Neural crest cell (in vitro differentiated cells): ENCODE measurements at regions not wholly inside any gene's neighbourhood (a gene's known extent, or its start where the extent isn't known, plus 50 kb on each side); places are given as distances from the start of the nearest gene placed in this dataset.

Source experiments
- DNase-seq: peaks from one replicate; pipeline ENCODE4 v3.0.0; 2021; ENCODE audit warnings: low read depth, mixed read lengths, low spot score
- H3K27ac Mint-ChIP-seq: one replicate; pipeline ENCODE4 v1.8.0; 2021; ENCODE audit warnings: mild to moderate bottlenecking, mixed read lengths; ENCODE audit not compliant: unreplicated experiment
- H3K27me3 Mint-ChIP-seq: 2 replicates; pipeline ENCODE4 v1.8.0; 2021; ENCODE audit warnings: low read depth, mild to moderate bottlenecking, mixed read lengths
- H3K36me3 Mint-ChIP-seq: 2 replicates; pipeline ENCODE4 v1.8.0; 2021; ENCODE audit warnings: low read depth, mild to moderate bottlenecking, mixed read lengths
- H3K4me1 Mint-ChIP-seq: 2 replicates; pipeline ENCODE4 v1.8.0; 2021; ENCODE audit warnings: mixed read lengths
- H3K4me3 Mint-ChIP-seq: one replicate; pipeline ENCODE4 v1.8.0; 2021; ENCODE audit warnings: mild to moderate bottlenecking, mixed read lengths
- H3K9me3 Mint-ChIP-seq: 2 replicates; pipeline ENCODE4 v1.8.0; 2021; ENCODE audit warnings: mixed read lengths
- TF ChIP-seq, protein P1 (sequence below): fragments of 200-600 bp; sonication (generic); conservative IDR thresholded peaks from 2 replicates; pipeline ENCODE4 v1.5.0; 2021; ENCODE audit warnings: antibody characterized with exemption, mild to moderate bottlenecking

DNA sequence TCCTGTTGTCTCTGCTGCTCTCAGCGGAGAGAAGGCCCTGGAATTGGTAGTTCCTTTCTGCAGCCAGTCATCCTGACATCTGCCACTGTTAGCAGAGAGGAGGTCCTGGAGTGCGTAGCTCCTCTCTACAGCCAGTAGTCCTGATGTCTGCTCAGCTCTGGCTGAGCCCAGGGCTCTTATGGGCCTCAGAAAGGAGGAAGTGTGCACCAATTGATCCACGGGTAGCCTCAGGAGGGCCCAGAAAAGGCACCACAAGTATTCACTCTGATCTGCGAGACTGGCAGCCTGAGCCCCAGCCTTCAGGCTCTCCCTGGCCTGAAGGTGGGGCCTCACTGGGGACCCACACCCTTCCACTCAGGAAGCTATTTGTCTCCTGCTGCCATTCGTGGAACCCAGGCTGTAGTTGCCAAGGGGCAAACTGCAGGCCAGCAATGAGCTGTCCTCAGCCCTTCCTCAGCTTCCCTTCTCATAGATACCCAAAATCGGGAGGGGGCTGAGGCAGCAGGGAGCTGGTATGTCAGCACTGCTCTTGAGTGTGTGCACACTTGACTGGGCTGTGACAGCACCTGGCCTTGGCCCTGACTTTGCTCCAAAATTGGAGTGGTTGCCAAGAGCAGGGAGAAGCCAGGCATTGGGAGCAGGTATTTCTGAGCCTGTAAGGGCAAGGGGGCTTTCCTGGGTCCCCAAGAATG is 1049.5 kb upstream of the ACO1 start:
- Mint-ChIP-seq H3K27me3 (no peaks in the 10 kb centered on the region), H3K9me3 (no peaks in the 10 kb centered on the region), H3K27ac (no peak overlapping the region), H3K36me3 (no peaks in the 10 kb centered on the region), H3K4me1 (no peaks in the 10 kb centered on the region), H3K4me3 (no peak overlapping the region)
- DNase-seq: no peak
- TF ChIP-seq, protein P1, sequence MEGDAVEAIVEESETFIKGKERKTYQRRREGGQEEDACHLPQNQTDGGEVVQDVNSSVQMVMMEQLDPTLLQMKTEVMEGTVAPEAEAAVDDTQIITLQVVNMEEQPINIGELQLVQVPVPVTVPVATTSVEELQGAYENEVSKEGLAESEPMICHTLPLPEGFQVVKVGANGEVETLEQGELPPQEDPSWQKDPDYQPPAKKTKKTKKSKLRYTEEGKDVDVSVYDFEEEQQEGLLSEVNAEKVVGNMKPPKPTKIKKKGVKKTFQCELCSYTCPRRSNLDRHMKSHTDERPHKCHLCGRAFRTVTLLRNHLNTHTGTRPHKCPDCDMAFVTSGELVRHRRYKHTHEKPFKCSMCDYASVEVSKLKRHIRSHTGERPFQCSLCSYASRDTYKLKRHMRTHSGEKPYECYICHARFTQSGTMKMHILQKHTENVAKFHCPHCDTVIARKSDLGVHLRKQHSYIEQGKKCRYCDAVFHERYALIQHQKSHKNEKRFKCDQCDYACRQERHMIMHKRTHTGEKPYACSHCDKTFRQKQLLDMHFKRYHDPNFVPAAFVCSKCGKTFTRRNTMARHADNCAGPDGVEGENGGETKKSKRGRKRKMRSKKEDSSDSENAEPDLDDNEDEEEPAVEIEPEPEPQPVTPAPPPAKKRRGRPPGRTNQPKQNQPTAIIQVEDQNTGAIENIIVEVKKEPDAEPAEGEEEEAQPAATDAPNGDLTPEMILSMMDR: no peak

DNA sequence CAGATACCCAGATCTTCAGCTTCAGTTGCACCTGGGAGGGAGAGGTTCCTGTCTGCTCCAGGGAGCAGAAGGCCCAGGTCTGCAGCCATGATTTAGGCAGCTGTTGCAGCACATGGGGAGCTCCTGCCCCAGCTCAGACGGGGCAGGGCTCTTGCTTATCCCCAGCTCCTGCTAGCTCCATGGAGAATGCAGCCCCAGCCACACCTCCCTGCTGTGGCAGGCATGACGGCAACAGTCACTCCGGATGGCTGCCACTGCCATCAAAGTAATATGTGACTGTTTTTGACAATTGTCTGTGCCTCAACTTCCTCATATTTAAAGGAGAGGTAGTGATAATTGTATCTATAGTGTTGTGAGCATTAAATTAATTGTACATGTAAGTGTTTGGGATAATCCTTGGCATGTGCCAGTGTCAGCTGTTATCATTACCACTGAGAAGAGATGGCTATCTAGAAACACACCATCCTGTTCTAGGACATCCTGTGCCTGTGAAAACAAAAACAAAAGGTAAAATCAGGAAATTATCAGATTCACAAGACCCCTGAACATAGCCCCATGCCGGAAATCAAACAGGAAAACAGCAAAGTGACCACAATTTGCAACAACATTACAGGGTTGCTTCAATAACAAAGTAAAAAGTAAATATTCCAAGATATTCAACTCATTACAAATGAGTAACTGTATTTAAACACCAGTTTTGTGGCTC is 1048.8 kb upstream of the ACO1 start:
- H3K4me3 Mint-ChIP-seq: no peak overlapping the region
- no peaks in the 10 kb centered on the region for H3K9me3 Mint-ChIP-seq
- no peaks in the 10 kb centered on the region for H3K4me1 Mint-ChIP-seq
- no peaks in the 10 kb centered on the region for H3K27me3 Mint-ChIP-seq
- no peak overlapping the region for H3K27ac Mint-ChIP-seq
- TF ChIP-seq, protein P1: no peak
- no peaks in the 10 kb centered on the region for H3K36me3 Mint-ChIP-seq
- no peak for DNase-seq

- Mint-ChIP-seq H3K36me3 (no peaks in the 10 kb centered on the region), H3K4me3 (no peak overlapping the region), H3K27me3 (no peaks in the 10 kb centered on the region), H3K9me3 (no peaks in the 10 kb centered on the region), H3K27ac (no peak overlapping the region), H3K4me1 (no peaks in the 10 kb centered on the region)
- TF ChIP-seq, protein P1: no peak
- no peak for DNase-seq
Measured at GRCh38 chr9:31336386-31336785, 1048.1 kb upstream of the ACO1 start.

- no peaks in the 10 kb centered on the region for H3K4me1 Mint-ChIP-seq
- H3K4me3 Mint-ChIP-seq: no peak overlapping the region
- no peak for DNase-seq
- TF ChIP-seq, protein P1: no peak
- H3K9me3 Mint-ChIP-seq: no peaks in the 10 kb centered on the region
- no peak overlapping the region for H3K27ac Mint-ChIP-seq
- no peaks in the 10 kb centered on the region for H3K36me3 Mint-ChIP-seq
- no peaks in the 10 kb centered on the region for H3K27me3 Mint-ChIP-seq
Measured at GRCh38 chr9:31336841-31337240, 1047.6 kb upstream of the ACO1 start.

- Mint-ChIP-seq H3K27ac (peak overlapping the region; percentile 60), H3K9me3 (peaks cover 2% of the 10 kb centered on the region), H3K4me3 (no peak overlapping the region), H3K4me1 (peaks cover 5% of the 10 kb centered on the region), H3K27me3 (no peaks in the 10 kb centered on the region), H3K36me3 (peaks cover 2% of the 10 kb centered on the region)
- no peak for DNase-seq
- TF ChIP-seq, protein P1: no peak
Measured at GRCh38 chr9:31347082-31347617, 1037.3 kb upstream of the ACO1 start.
